DOHH2 (cell line): ENCODE measurements at regions not wholly inside any gene's neighbourhood (a gene's known extent, or its start where the extent isn't known, plus 50 kb on each side); places are given as distances from the start of the nearest gene placed in this dataset.

Experiments
- CTCF ChIP-seq: fragments of 200-600 bp; sonication (generic); IDR thresholded peaks from one replicate; pipeline ENCODE4 v1.5.1; 2014; ENCODE audit warnings: antibody characterized with exemption, mild to moderate bottlenecking, low read depth, low read length; ENCODE audit not compliant: poor library complexity, severe bottlenecking
- EZH2phosphoT487 ChIP-seq: fragments of 200-600 bp; sonication (generic); IDR thresholded peaks from 2 replicates; pipeline ENCODE4 v1.6.1; 2017; ENCODE audit warnings: borderline replicate concordance, mild to moderate bottlenecking, antibody characterized with exemption, low read length, moderate library complexity, mixed read lengths

- no peak for TF ChIP-seq CTCF
- TF ChIP-seq EZH2phosphoT487: no peak
Measured at GRCh38 chr5:158378931-158379330, 520.0 kb upstream of the CLINT1 start.
